Heart right ventricle (tissue), 16 donors: ENCODE measurements at regions not wholly inside any gene's neighbourhood (a gene's known extent, or its start where the extent isn't known, plus 50 kb on each side); places are given as distances from the start of the nearest gene placed in this dataset.

Experiments
- ATAC-seq, 8 donors: fragments of 200-7000 bp; cut with Tn5 transposase; one replicate each; pipeline ENCODE4 v1.9.1; 2020; ENCODE audit warnings: mild to moderate bottlenecking in 8 of 8, moderate library complexity in 8 of 8, moderate number of reproducible peaks in 1 of 8
- DNase-seq, 2 donors: peaks; one replicate each; pipeline ENCODE4 v3.0.0-alpha.2; 2020
- H3K27ac ChIP-seq, 10 donors: fragments of 200-600 bp; sonication (generic) in 2 of 10; one replicate each; pipeline versions ENCODE4 v1.5.0 to v1.8.0; 2020 to 2022; ENCODE audit warnings: mild to moderate bottlenecking in 3 of 10
- H3K27me3 ChIP-seq, 7 donors: fragments of 200-600 bp; one replicate each; pipeline ENCODE4 v1.8.0; 2021 to 2022; ENCODE audit warnings: mild to moderate bottlenecking in 2 of 7
- H3K36me3 ChIP-seq, 9 donors: fragments of 200-600 bp; sonication (generic) in 1 of 9; one replicate each; pipeline versions ENCODE4 v1.5.0 to v1.8.0; 2020 to 2022; ENCODE audit warnings: mild to moderate bottlenecking in 2 of 9
- H3K4me1 ChIP-seq, 9 donors: fragments of 200-600 bp; sonication (generic) in 1 of 9; one replicate each; pipeline versions ENCODE4 v1.5.0 to v1.8.0; 2020 to 2022; ENCODE audit warnings: mild to moderate bottlenecking in 4 of 9
- H3K4me3 ChIP-seq, 10 donors: fragments of 200-600 bp; sonication (generic) in 2 of 10; one replicate each; pipeline versions ENCODE4 v1.5.0 to v1.8.0; 2020 to 2022; ENCODE audit warnings: mild to moderate bottlenecking in 7 of 10, moderate library complexity in 2 of 10
- H3K9me3 ChIP-seq, 11 donors: fragments of 200-600 bp in 10 of 11; sonication (generic) in 2 of 11; one replicate each; pipeline versions ENCODE4 v1.5.0 to v1.8.0; 2013 to 2022; ENCODE audit warnings: mild to moderate bottlenecking in 2 of 11, control low read depth in 1 of 11, moderate library complexity in 1 of 11
- WGBS, 2 donors: extraction: QIAGEN DNeasy Blood & Tissue Kit; methylation state at CpG; one replicate each; pipeline ENCODE4 v1.1.7; 2013; ENCODE audit warnings: inconsistent platforms in 1 of 2; 5-methylcytosine and 5-hydroxymethylcytosine counted together
- intact Hi-C, 10 donors: fragments of 100-400 bp; cut with DNase I; formaldehyde crosslinking; loops; one replicate each; pipeline versions ENCODE4 v1.11.1 to v1.14.2; 2022
- TF ChIP-seq, protein P1 (sequence below), 9 donors: fragments of 200-600 bp; sonication (generic) in 2 of 9; IDR thresholded peaks; one replicate each; pipeline versions ENCODE4 v1.5.0 to v1.8.0; 2021 to 2022; ENCODE audit warnings: antibody characterized with exemption in 9 of 9, mild to moderate bottlenecking in 5 of 9, moderate library complexity in 1 of 9
- donor health status: Arrhythmogenic right ventricular cardiomyopathy.
- donor health status: ischemic (EF 13 %, LVEDD 7.1; RV severe dilation, severe dysfunction).
- donor health status: healthy with polysubstance abuse.
- donor health status: DM: no; HTN: yes; CAD: no.
- donor health status: DM: no; HTN: no; CAD: no.
- donor health status: ischemic (EF 25% LVEDD 6.9; RV normal size, moderate dysfunction).
- donor health status: ischemic (EF 25% LVEDD 5.7; RV mildly dilated, moderate dysfunction).
- donor health status: healthy.
- donor health status: DM: yes; HTN: yes; CAD: no.
- donor health status: Ischemic cardiomyopathy.
- donor health status: ischemic (EF 35%, LVEDD 5.7; RV mildly dilated, moderate dysfunction).
- donor health status: nonischemic (EF 11% LVEDD 7.7; RV severe dilation, severe dysfunction).
- donor health status: DM: yes; HTN: yes; CAD: no.
- donor health status: PGD.
- donor health status: ischemic (EF 29% LVEDD 5.4; RV normal size, mild dysfunction).
- donor health status: nonischemic (EF 23%, LVEDD 6.1; RV moderate dilation, normal function).

DNA sequence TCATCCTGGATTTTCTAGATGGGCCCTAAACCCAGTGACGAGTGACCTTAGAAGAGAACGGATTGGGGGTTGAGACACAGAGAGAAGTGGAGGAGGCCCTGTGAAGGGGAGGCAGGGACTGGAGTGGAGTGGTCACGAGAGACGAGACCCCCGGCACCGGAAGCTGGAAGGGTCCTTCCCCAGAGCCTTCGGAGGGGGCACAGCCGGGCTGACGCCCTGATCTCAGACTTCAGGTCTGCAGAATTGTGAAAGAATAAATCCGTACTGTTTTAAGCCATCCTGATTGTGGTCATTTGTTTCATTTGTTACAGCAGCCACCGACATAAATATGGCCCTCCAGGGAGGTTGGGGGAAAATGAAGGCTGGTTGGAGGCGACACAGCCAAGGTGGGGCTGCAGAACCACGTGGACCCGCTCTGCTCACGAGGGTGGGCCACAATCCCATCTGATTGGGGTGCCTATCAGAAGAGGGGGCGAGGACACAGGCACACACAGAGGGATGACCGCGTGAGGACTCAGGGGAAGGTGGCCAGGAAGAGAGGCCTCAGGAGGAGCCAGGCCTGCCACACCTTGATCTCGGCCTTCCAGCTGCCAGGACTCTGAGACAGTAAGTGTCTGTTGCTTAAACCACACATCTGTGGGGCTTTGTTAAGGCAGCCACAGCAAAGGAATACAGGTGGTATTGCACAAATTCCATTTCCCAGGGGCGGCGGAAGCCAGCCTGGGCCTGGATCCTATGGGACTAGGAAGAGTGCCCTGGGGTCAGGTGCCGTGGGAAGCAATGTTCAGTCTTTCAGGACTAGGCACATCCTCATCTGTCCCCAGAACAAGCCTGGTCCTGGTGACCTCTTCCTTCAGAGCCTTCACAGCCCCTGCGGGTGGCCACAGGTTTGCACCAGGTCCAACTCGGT is 73.3 kb upstream of the SHANK2 start:
- DNase-seq (no peak), ATAC-seq (no peak)
- H3K27ac ChIP-seq = no peak overlapping the region
- H3K9me3 ChIP-seq = no peaks in the 10 kb centered on the region
- no peak overlapping the region for H3K4me3 ChIP-seq
- intact Hi-C loops = no loop called here
- H3K27me3 ChIP-seq = peaks cover 0 to 17% (median 12%) of the 10 kb centered on the region in 7 donors
- 80% methylated on average over 24 of the region's 24 CpGs for WGBS, 2 donors
- TF ChIP-seq, protein P1, sequence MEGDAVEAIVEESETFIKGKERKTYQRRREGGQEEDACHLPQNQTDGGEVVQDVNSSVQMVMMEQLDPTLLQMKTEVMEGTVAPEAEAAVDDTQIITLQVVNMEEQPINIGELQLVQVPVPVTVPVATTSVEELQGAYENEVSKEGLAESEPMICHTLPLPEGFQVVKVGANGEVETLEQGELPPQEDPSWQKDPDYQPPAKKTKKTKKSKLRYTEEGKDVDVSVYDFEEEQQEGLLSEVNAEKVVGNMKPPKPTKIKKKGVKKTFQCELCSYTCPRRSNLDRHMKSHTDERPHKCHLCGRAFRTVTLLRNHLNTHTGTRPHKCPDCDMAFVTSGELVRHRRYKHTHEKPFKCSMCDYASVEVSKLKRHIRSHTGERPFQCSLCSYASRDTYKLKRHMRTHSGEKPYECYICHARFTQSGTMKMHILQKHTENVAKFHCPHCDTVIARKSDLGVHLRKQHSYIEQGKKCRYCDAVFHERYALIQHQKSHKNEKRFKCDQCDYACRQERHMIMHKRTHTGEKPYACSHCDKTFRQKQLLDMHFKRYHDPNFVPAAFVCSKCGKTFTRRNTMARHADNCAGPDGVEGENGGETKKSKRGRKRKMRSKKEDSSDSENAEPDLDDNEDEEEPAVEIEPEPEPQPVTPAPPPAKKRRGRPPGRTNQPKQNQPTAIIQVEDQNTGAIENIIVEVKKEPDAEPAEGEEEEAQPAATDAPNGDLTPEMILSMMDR (IDR thresholded peaks at IDR 0.05) = no peak
- no peaks in the 10 kb centered on the region for H3K36me3 ChIP-seq
- H3K4me1 ChIP-seq = no peaks in the 10 kb centered on the region

DNA sequence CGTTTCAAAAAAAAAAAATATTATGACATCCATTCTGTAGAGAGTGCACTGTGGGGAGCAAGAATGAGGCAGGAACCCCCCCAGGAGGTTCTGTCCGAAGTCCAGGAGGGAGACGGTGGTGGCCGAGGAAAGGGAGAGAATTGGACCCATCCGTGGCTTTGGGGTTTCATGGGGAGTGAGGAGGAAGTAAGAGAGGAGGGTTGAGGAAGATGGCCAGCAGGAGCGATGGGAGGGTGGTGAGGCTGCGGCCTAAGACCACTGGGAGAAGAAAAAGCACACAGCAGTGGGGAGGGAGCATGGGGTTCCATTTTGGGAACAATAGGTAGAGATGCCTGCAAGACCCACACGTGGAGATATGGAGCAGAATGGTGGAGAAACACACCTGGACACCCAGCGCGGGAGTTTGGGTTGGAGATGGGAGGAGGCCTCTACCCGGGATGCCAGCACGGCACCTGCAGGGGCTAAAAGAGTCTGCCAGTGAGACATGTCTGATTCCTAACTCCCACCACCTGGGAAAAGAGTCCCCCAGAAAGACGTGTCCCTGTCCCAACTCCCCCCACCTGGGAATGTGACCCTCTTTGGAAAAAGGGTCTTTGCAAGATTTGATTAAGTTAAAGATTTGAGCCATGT is 72.5 kb upstream of the SHANK2 start:
- WGBS, 2 donors = 85 to 88% methylated on average over 13 of the region's 13 CpGs
- H3K4me3 ChIP-seq = no peak overlapping the region
- H3K4me1 ChIP-seq = no peaks in the 10 kb centered on the region
- intact Hi-C loops = no loop called here
- no peaks in the 10 kb centered on the region for H3K36me3 ChIP-seq
- H3K27me3 ChIP-seq = peaks cover 0 to 17% (median 12%) of the 10 kb centered on the region in 7 donors
- H3K9me3 ChIP-seq = no peaks in the 10 kb centered on the region
- no peak overlapping the region for H3K27ac ChIP-seq
- TF ChIP-seq, protein P1 (IDR thresholded peaks at IDR 0.05) = no peak
- DNase-seq (no peak), ATAC-seq (no peak)

DNA sequence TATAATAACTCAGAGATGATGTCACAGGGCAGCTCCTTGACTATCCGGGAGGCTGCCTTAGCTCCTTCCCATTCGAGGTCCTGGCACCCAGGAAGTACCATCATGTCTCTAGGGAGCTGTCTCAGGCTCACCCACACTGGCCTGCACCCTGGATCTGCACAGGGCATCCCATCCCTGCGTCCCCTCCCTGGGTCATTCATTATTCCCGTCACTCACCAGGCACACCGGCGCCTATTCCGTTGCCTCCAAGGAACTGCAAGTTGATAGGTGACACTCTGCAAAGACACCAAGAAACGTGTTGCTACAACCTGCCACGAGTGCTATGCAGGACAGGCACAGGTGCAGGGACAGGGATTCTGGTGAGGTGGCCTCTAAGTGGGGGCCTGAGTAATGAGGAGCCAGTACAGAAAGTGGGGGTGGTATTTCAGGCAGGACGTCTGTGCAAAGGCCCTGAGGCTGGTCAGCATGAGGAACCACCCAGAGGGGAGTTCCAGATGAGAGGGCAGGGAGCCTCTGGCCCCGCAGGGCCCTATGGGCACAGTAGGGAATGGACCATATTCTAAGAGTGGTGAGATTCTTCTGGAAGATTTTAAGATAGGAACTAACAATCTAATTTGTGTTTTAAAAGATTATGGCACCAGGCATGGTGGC is 71.6 kb upstream of the SHANK2 start:
- ATAC-seq (no peak), DNase-seq (no peak)
- no peaks in the 10 kb centered on the region for H3K36me3 ChIP-seq
- H3K4me3 ChIP-seq = no peak overlapping the region
- H3K9me3 ChIP-seq = peaks cover 0 to 8% (median 0%) of the 10 kb centered on the region in 11 donors
- peaks cover 0 to 17% (median 12%) of the 10 kb centered on the region in 7 donors for H3K27me3 ChIP-seq
- intact Hi-C loops = no loop called here
- no peaks in the 10 kb centered on the region for H3K4me1 ChIP-seq
- TF ChIP-seq, protein P1 (IDR thresholded peaks at IDR 0.05) = no peak
- H3K27ac ChIP-seq = no peak overlapping the region
- WGBS, 2 donors = 74 to 77% methylated on average over 11 of the region's 11 CpGs

DNA sequence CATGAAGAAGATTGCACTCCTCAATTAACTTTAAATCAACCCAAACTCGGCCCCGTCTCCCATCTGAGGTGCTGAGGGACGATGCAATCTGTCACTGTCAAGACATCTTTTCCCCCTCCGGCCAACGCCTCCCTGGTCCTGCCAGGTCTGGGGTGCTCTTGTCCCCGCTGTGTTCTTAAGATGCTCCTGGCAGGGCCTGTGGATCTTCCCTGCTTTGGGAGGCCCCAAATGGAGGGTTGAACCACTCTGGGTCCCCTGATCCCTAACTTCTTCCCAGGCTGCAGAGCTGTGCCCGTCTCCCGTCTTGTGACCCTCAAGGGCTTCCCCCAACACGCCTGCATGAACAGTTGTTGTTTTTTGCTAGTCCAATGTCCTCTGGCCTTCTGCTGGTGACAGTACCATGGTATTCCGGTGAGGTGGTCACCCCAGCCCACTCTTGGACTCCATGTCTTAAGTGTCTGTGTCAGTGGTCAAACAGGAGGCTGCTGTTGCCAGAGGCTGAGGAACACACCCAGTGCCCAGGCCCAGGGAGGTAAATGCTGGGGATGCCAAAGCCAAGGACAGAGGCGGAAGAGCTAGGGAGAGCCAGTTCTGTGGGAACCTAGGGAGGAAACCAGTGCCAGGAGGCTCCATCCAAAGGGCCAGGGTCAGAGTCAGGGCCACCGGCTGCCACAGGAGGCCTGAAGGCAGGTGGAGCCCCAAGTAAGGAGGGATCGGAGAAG is 70.6 kb upstream of the SHANK2 start:
- DNase-seq = no peak
- Histone ChIP-seq H3K4me3 (no peak overlapping the region), H3K27ac (no peak overlapping the region), H3K4me1 (no peaks in the 10 kb centered on the region), H3K9me3 (peaks cover 0 to 17% (median 0%) of the 10 kb centered on the region in 11 donors), H3K27me3 (peaks cover 0 to 17% (median 12%) of the 10 kb centered on the region in 7 donors), H3K36me3 (no peaks in the 10 kb centered on the region)
- TF ChIP-seq, protein P1 (IDR thresholded peaks at IDR 0.05) = no peak
- ATAC-seq = no peak
- 81 to 84% methylated on average over 13 of the region's 13 CpGs for WGBS, 2 donors
- intact Hi-C loops = no loop called here
